IgD-negative memory B cell (primary cell): ENCODE measurements at regions not wholly inside any gene's neighbourhood (a gene's known extent, or its start where the extent isn't known, plus 50 kb on each side); places are given as distances from the start of the nearest gene placed in this dataset.
"Not testable (repeated sequence)": the region's sequence is repeated elsewhere in the genome, so short reads cannot be mapped to it uniquely, and the experiment has no call there.

Source experiments
- H3K27ac Mint-ChIP-seq, 3 donors: one replicate each; pipeline ENCODE4 v1.8.0; 2020 to 2022; ENCODE audit warnings: mild to moderate bottlenecking in 3 of 3, mixed read lengths in 3 of 3, moderate library complexity in 1 of 3
- H3K27me3 Mint-ChIP-seq: one replicate; pipeline ENCODE4 v1.8.0; 2021; ENCODE audit warnings: mixed read lengths
- H3K36me3 Mint-ChIP-seq: one replicate; pipeline ENCODE4 v1.8.0; 2020; ENCODE audit warnings: mild to moderate bottlenecking, mixed read lengths
- H3K4me1 Mint-ChIP-seq, 3 donors: one replicate each; pipeline ENCODE4 v1.8.0; 2020 to 2022; ENCODE audit warnings: mixed read lengths in 3 of 3, mild to moderate bottlenecking in 1 of 3
- H3K4me3 Mint-ChIP-seq, 4 donors: one replicate each; pipeline ENCODE4 v1.8.0; 2020 to 2022; ENCODE audit warnings: mild to moderate bottlenecking in 4 of 4, mixed read lengths in 4 of 4, moderate library complexity in 3 of 4
- H3K9me3 Mint-ChIP-seq, 3 donors: one replicate each; pipeline ENCODE4 v1.8.0; 2020 to 2021; ENCODE audit warnings: mixed read lengths in 3 of 3, mild to moderate bottlenecking in 1 of 3

DNA sequence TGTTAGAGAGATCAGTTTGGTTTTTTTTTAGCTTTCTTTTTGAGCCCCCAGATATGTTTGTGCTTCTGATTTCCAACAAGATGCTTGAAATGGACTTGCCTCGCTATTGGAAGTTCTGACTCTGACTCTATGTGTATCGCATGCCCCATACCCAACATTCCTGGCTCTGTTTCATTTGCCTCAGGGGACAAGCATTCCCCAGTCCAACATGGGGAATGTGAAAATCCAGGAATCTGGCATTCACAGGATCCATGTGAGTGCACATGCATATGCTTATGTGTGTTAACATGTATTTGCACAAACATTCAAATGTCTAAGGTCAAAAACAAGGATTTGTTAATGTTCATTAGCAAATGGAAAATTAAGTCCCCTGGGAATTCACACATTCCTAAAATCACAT, 233.9 kb downstream of the TLR4 start:
- H3K4me1 Mint-ChIP-seq: peaks cover 8 to 13% (median 12%) of the 10 kb centered on the region in 3 donors
- H3K27ac Mint-ChIP-seq: no peak overlapping the region
- peaks cover 0 to 6% (median 2%) of the 10 kb centered on the region in 3 donors for H3K9me3 Mint-ChIP-seq
- H3K36me3 Mint-ChIP-seq: no peaks in the 10 kb centered on the region
- no peak overlapping the region for H3K4me3 Mint-ChIP-seq
- no peaks in the 10 kb centered on the region for H3K27me3 Mint-ChIP-seq

DNA sequence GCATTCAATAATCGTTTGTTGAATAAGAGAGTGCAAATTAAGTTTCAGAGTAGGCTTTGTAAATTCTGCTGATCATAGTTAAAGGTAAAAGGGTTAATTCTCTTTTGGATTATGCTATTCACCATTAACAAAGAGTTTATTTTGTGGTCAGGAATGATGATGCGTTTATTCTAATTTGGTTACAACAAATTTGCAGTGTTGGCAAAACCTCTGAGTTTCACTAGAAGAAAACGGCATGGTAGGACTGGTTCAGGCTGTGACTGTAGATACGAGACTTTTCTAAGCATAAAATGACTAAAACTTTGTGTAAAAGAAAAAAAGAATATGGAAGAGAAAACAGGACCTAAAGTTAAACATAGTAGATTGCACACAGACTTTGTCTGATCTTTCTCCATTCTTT, 234.7 kb downstream of the TLR4 start:
- no peak overlapping the region for H3K4me3 Mint-ChIP-seq
- H3K36me3 Mint-ChIP-seq: no peaks in the 10 kb centered on the region
- H3K27ac Mint-ChIP-seq: no peak overlapping the region
- H3K27me3 Mint-ChIP-seq: no peaks in the 10 kb centered on the region
- H3K9me3 Mint-ChIP-seq: peaks cover 0 to 3% (median 2%) of the 10 kb centered on the region in 3 donors
- H3K4me1 Mint-ChIP-seq: peaks cover 8 to 13% (median 12%) of the 10 kb centered on the region in 3 donors

DNA sequence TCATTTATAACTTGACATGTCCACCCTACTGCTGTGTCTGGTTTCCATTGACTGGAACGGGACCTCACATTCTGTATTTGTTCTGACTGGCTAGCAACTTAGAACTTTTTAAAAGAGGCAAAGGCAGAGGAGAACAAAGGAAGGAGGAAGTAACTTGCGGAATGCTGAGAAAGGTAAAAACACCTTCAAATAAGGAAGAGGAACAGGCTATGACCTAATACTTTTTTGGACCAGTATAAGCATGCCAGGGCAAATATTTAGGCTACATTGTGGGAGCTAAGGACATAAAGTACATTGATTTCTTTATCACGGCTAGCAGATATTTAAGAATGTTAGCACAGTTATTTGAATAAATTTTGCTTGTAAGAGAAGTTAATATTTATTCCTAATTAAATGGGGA, 240.5 kb downstream of the TLR4 start:
- H3K27ac Mint-ChIP-seq, H3K4me1 Mint-ChIP-seq, H3K9me3 Mint-ChIP-seq, H3K36me3 Mint-ChIP-seq, H3K4me3 Mint-ChIP-seq, H3K27me3 Mint-ChIP-seq: not testable (repeated sequence)

DNA sequence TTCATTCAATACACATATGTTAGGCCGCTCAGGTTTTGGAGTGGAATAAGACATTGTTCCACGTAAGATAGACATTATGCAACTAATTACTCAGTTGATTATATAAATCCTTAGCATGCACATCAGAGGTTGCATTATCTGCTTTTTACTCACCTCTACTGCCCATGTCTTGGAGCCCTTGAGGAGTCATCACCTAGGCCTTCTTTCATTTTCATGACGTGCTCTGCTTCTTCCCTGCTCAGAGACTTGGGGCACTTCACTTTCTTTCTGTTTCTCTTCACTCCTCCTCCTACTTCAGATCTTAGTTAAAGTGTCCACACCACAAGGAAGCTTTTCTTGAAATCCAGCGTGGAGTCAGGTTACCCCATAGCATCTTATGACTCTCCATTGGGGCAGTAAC, 241.1 kb downstream of the TLR4 start:
- H3K27me3 Mint-ChIP-seq: no peaks in the 10 kb centered on the region
- peaks cover 0 to 2% (median 0%) of the 10 kb centered on the region in 3 donors for H3K9me3 Mint-ChIP-seq
- no peak overlapping the region for H3K4me3 Mint-ChIP-seq
- H3K27ac Mint-ChIP-seq: no peak overlapping the region
- no peaks in the 10 kb centered on the region for H3K4me1 Mint-ChIP-seq
- no peaks in the 10 kb centered on the region for H3K36me3 Mint-ChIP-seq

DNA sequence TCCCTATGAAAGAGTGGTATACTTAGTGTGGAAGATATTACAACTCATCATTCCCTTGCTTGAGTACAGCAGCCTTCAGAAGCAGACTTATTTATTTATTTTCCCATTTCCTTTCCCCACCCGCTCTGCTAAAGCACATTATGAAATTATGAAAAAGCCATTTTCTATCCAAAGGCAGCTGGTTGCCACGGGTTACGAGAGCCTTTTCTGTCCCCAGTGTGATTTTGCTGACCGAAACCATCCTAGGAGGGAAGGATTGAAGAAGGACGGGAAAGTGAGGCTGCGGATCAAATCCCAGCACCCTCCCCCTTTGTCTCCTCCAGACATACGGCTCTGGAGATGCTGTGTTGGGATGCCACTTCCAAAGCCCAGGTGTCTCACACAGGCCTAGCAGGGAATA, 246.9 kb downstream of the TLR4 start:
- Mint-ChIP-seq H3K27ac (no peak overlapping the region), H3K36me3 (no peaks in the 10 kb centered on the region), H3K27me3 (no peaks in the 10 kb centered on the region), H3K4me3 (no peak overlapping the region), H3K4me1 (peaks cover 0 to 4% (median 0%) of the 10 kb centered on the region in 3 donors), H3K9me3 (no peaks in the 10 kb centered on the region)

DNA sequence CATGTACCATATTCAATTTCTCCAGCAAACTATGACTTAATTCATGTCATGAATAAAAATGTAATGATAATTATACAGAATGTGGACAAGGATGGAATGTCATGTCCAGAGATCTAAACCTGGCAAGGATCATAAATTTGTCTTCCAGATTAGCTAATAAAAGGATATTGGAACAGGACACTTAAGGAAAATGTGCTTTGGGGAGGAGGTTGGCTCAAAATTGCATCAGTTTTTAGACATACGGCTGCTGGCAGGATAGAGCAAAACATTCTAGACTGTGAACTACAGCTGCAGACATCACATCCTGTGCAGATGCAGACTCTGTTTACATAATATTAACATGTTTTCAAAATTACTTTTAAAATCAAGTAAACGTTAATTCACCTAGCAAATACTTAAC, 248.4 kb downstream of the TLR4 start:
- no peak overlapping the region for H3K27ac Mint-ChIP-seq
- H3K4me3 Mint-ChIP-seq: no peak overlapping the region
- peaks cover 0 to 2% (median 0%) of the 10 kb centered on the region in 3 donors for H3K9me3 Mint-ChIP-seq
- no peaks in the 10 kb centered on the region for H3K27me3 Mint-ChIP-seq
- no peaks in the 10 kb centered on the region for H3K36me3 Mint-ChIP-seq
- H3K4me1 Mint-ChIP-seq: peaks cover 0 to 6% (median 2%) of the 10 kb centered on the region in 3 donors

DNA sequence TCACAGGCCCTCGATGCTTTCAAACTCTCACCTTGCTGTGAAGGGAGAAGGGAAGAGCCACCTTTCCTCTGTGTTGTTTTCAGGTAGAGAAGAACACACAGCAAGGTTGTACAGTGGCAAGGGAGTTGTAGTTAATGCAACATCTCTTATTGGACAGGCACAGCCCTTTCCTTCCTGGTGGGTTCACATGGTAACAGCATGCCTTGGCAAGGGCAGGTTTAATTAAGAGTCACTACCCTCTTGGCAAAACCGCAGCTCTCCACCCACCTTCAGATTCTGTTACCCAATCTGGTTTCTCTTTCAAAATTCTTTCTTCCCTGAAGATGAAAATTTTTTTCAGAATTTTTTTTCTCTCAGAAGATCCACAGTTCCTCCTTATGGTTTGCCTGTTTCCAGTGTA, 253.1 kb downstream of the TLR4 start:
- no peak overlapping the region for H3K27ac Mint-ChIP-seq
- no peaks in the 10 kb centered on the region for H3K36me3 Mint-ChIP-seq
- peaks cover 0 to 2% (median 0%) of the 10 kb centered on the region in 3 donors for H3K9me3 Mint-ChIP-seq
- H3K4me1 Mint-ChIP-seq: peaks cover 0 to 7% (median 2%) of the 10 kb centered on the region in 3 donors
- H3K4me3 Mint-ChIP-seq: no peak overlapping the region
- H3K27me3 Mint-ChIP-seq: no peaks in the 10 kb centered on the region

DNA sequence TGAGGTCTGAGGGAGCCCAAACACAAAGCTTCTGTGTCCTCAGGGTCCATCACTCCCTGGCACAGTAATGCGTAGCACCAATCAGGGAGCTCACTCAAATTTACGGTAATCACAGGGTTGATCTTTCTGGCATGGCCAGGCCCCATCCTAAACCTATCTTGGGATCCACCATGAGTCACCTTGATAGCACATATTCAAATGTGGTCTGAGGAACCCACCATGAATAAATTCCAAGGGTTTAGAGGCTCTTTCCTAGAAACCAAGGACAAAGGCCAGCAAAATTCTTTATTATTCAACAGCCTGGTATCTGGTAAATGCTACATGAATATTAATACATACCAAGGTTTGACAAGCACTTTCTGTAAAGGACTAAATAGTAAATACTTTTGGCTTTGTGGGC, 254.5 kb downstream of the TLR4 start:
- Mint-ChIP-seq H3K27ac (no peak overlapping the region), H3K36me3 (no peaks in the 10 kb centered on the region), H3K27me3 (no peaks in the 10 kb centered on the region), H3K4me1 (peaks cover 0 to 7% (median 2%) of the 10 kb centered on the region in 3 donors), H3K4me3 (no peak overlapping the region), H3K9me3 (peaks cover 0 to 2% (median 0%) of the 10 kb centered on the region in 3 donors)

DNA sequence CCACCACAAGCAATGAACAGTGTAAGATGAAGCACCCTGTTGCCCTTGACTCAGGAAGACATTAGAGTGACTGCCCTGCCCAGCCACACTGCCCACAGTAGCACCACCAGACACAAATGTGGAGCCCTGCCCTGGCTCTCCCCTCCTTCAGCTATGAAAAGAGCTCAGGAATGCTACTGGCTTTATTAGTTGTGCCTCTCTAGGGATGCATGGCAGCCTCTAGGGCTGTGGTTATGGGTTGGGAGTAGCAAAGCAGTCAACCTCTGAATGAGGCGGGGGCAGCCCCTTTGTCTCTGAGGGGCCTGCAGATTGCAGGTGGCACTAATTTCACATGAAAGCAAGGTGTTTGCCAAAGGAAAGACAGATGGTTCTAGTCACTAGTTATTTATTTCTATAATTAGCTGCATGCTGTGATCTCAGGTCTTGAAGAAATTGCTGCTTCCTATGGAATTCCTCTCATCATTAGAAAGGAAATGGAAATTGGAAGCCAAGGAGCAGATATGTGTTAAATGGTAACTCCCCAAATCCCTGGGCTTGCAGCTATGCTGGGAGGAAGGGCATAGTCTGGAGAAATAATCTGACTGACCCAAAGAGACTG, 259.4 kb downstream of the TLR4 start:
- Mint-ChIP-seq H3K27me3 (peaks cover 1% of the 10 kb centered on the region), H3K4me1 (no peaks in the 10 kb centered on the region), H3K36me3 (no peaks in the 10 kb centered on the region), H3K27ac (no peak overlapping the region), H3K9me3 (no peaks in the 10 kb centered on the region), H3K4me3 (no peak overlapping the region)

DNA sequence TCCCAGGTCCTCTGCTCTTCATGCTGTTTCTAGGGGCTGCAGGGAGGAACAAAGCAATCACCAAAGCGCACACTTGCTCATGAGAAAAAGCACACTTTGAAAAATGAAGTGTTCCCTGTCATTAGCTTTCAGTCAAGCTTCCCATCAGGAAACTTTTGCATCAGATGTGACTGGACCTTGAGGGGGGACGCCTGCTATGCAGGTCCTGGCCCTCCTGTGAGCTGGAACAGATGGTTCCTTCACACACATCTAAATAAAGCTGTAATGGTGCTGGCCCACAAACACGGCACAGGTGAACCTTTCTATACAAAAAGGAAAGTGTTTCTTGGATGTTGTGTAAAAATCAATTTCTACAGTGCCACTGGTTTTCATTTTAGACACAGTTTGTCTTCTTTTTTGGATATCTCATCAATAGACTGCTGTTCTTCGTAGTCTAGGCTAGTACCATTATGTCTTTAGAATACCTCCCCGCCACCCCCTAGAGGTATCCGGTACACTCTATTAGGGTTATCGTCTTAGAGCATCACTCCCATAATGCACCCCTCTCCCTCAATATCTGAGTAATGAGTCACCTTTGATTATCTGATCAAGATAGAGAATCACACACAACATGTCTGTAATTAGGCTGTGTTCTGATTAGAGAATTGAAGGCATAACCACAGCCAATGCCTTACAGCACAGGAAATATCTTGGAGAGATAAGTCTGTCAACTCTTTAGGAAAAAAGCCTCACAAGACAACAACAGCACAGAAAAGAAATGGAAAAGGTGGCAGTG, 266.3 kb downstream of the TLR4 start:
- Mint-ChIP-seq H3K36me3 (no peaks in the 10 kb centered on the region), H3K4me1 (no peaks in the 10 kb centered on the region), H3K9me3 (peaks cover 0 to 2% (median 0%) of the 10 kb centered on the region in 3 donors), H3K27ac (no peak overlapping the region), H3K27me3 (peaks cover 1% of the 10 kb centered on the region), H3K4me3 (no peak overlapping the region)

DNA sequence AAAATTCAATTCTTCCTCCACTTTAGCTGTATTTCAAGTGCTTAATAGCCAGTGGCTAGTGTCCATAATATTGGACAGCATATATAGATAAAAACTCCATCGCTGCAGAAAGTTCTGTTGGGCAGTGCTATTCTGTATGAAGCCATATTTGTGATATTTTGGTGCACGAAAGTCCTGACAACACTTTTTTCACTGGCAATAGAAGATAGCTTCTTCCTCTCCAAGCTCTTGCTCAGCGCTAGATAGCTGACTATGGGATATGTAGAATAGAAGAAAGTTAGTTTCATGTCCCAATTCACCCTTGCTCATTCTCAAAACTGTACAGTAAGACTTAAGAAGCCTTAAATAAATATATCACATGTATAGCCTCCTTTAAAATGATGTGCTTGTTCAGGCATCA, 269.9 kb downstream of the TLR4 start:
- Mint-ChIP-seq H3K27ac (no peak overlapping the region), H3K27me3 (peaks cover 3% of the 10 kb centered on the region), H3K36me3 (no peaks in the 10 kb centered on the region), H3K9me3 (no peaks in the 10 kb centered on the region), H3K4me1 (no peaks in the 10 kb centered on the region), H3K4me3 (no peak overlapping the region)

DNA sequence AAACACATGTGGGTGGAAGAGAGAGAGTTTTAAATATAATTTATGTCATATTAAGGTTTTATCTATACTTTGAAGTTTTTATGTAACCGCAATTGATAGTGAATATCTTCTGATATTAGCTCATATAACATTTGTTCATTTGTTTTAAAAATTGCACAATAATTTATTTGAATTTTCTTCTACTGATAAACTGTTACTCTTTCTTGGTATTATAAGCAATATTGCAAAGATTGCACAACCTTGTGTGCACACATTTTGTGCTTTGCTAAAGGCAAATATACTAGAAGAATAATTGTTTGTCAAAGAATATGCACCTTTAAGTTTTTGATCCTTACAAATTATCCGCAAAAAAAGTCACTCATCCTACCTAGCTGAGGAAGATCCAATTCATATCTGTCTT, 275.7 kb downstream of the TLR4 start:
- H3K36me3 Mint-ChIP-seq: no peaks in the 10 kb centered on the region
- H3K9me3 Mint-ChIP-seq: no peaks in the 10 kb centered on the region
- H3K4me3 Mint-ChIP-seq: no peak overlapping the region

DNA sequence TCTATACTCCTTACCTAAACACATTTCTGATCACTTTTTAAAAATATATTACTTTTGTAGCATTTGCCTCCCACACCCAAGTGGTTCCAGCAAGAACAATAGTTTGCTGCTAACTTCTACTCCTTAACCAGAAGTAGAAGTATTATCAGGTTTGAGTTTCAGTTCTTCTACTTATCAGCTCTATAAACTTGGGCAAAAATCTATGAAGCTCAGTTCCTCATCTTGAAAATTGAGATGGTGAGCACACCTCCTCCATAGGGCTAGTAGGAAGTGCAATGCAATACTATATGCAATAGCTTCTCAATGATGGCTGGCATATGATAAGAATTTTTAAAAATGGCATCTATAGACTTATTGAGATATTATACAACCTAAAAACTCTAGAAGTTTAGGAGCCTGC, 283.7 kb downstream of the TLR4 start:
- Mint-ChIP-seq H3K36me3 (no peaks in the 10 kb centered on the region), H3K4me1 (peaks cover 6 to 14% (median 11%) of the 10 kb centered on the region in 3 donors), H3K4me3 (no peak overlapping the region), H3K27me3 (peaks cover 4% of the 10 kb centered on the region), H3K27ac (no peak overlapping the region), H3K9me3 (no peaks in the 10 kb centered on the region)

More for the DNA sequence above, 275.7 kb downstream of the TLR4 start:
- Mint-ChIP-seq H3K27me3 (peaks cover 4% of the 10 kb centered on the region), H3K4me1 (peaks cover 0 to 1% (median 0%) of the 10 kb centered on the region in 3 donors), H3K27ac (no peak overlapping the region)

DNA sequence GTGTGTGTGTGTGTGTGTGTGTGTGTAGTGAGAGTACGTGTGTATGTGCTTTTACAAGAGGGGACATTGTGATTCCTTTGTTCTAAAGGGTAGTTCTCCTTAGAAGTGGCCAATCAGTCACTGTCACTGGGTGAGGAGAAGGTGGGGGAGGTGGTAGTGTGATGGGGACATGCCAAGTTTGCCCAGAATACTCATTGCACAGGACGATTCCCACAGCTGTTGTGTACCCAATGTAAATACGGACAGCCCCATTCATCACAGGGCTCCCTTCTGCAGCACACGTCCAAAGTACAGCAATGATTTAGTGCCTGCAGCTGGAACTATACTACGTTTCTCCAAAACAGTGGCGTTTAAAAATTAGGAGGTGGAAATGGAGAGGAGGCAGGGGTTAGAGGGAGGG, 287.8 kb downstream of the TLR4 start:
- Mint-ChIP-seq H3K36me3 (no peaks in the 10 kb centered on the region), H3K9me3 (no peaks in the 10 kb centered on the region), H3K4me1 (peaks cover 5 to 14% (median 7%) of the 10 kb centered on the region in 3 donors), H3K4me3 (no peak overlapping the region), H3K27ac (no peak overlapping the region), H3K27me3 (peaks cover 7% of the 10 kb centered on the region)

DNA sequence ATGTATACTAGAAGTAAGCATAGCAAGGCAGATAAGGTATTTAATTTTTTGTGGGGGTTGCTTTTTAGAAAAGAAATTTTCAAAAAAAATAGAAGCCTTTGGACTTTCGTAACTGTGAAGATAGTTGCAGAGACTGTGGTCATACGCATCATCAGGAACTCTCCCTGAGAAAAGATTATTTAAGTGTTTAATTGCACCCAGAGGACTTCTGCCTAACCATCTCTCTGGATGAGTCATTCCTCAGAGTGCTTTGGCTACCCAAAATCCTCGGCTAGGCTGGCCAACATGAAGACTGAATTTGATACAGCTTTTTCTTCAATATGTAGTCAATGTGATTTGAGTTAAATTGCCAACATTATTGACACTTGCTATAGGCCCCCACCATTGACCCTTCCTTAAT, 296.4 kb downstream of the TLR4 start:
- no peaks in the 10 kb centered on the region for H3K4me1 Mint-ChIP-seq
- peaks cover 4% of the 10 kb centered on the region for H3K27me3 Mint-ChIP-seq
- H3K36me3 Mint-ChIP-seq: peaks cover 3% of the 10 kb centered on the region
- no peak overlapping the region for H3K4me3 Mint-ChIP-seq
- no peaks in the 10 kb centered on the region for H3K9me3 Mint-ChIP-seq
- H3K27ac Mint-ChIP-seq: no peak overlapping the region

DNA sequence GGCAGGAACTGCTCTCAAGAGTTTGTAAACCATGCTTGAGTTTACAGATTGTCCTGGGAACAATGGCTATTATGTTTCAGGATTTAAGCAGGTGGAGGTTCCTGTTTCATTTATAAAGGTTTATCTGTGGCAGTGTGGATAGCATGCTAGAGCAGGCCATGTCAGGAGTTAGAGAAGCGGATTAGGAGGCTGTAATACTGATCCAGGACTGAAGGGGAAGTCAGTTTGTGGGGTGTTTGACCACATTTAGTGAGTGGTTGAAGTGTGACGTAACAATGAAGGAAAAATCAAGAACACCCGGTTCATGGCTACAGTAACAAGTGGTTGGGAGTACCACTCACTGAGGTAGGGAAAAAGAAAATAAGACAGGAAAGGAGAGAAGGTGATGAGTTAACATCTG, 299.0 kb downstream of the TLR4 start:
- H3K4me3 Mint-ChIP-seq: peak overlapping the region in 1 of 4 donors; percentile 38
- no peak overlapping the region for H3K27ac Mint-ChIP-seq
- no peaks in the 10 kb centered on the region for H3K9me3 Mint-ChIP-seq
- H3K36me3 Mint-ChIP-seq: peaks cover 3% of the 10 kb centered on the region
- no peaks in the 10 kb centered on the region for H3K4me1 Mint-ChIP-seq
- peaks cover 2% of the 10 kb centered on the region for H3K27me3 Mint-ChIP-seq
